Medulla oblongata (tissue), 1 donor: ENCODE measurements at regions not wholly inside any gene's neighbourhood (a gene's known extent, or its start where the extent isn't known, plus 50 kb on each side); places are given as distances from the start of the nearest gene placed in this dataset.

ENCODE experiments used
- DNase-seq: peaks from one replicate; pipeline ENCODE4 v3.0.0-alpha.2; 2015; ENCODE audit errors: extremely low spot score

- DNase-seq, result no peak
Observed at GRCh38 chr10:128465697-128466096, 339.5 kb upstream of the MKI67 start.

- no peak for DNase-seq
Observed at GRCh38 chr10:128466831-128467371, 340.7 kb upstream of the MKI67 start.

GRCh38 chr10:128468462-128468861 is 342.2 kb upstream of the MKI67 start:
- DNase-seq, result no peak

- DNase-seq, result no peak
Observed at GRCh38 chr10:128469515-128469914, 343.3 kb upstream of the MKI67 start.

- no peak for DNase-seq
Observed at GRCh38 chr10:128470321-128470965, 344.2 kb upstream of the MKI67 start.

GRCh38 chr10:128471151-128471550 is 344.9 kb upstream of the MKI67 start:
- no peak for DNase-seq

GRCh38 chr10:128472196-128472595 is 346.0 kb upstream of the MKI67 start:
- DNase-seq, result no peak

GRCh38 chr10:128473396-128473795 is 347.2 kb upstream of the MKI67 start:
- no peak for DNase-seq

GRCh38 chr10:128473911-128474310 is 347.7 kb upstream of the MKI67 start:
- DNase-seq, result no peak

- DNase-seq, result no peak
Observed at GRCh38 chr10:128474571-128474970, 348.3 kb upstream of the MKI67 start.

- no peak for DNase-seq
Observed at GRCh38 chr10:128475686-128476367, 349.6 kb upstream of the MKI67 start.

- DNase-seq, result no peak
Observed at GRCh38 chr10:128476368-128476725, 350.1 kb upstream of the MKI67 start.

- no peak for DNase-seq
Observed at GRCh38 chr10:128476845-128477244, 350.6 kb upstream of the MKI67 start.

- DNase-seq, result no peak
Observed at GRCh38 chr10:128480601-128481000, 354.4 kb upstream of the MKI67 start.

- no peak for DNase-seq
Observed at GRCh38 chr10:128481152-128481840, 355.1 kb upstream of the MKI67 start.

- DNase-seq, result no peak
Observed at GRCh38 chr10:128482052-128482451, 355.8 kb upstream of the MKI67 start.

GRCh38 chr10:128483216-128483615 is 357.0 kb upstream of the MKI67 start:
- no peak for DNase-seq

- no peak for DNase-seq
Observed at GRCh38 chr10:128484041-128484440, 357.8 kb upstream of the MKI67 start.

GRCh38 chr10:128485701-128486235 is 359.5 kb upstream of the MKI67 start:
- DNase-seq, result no peak

- no peak for DNase-seq
Observed at GRCh38 chr10:128487517-128487916, 361.3 kb upstream of the MKI67 start.

- no peak for DNase-seq
Observed at GRCh38 chr10:128489324-128490247, 363.4 kb upstream of the MKI67 start.
